Stimulated activated naive CD4-positive, alpha-beta T cell treated with Interleukin-2 at 50 U/mL for 16 hours (primary cell): ENCODE measurements at regions not wholly inside any gene's neighbourhood (a gene's known extent, or its start where the extent isn't known, plus 50 kb on each side); places are given as distances from the start of the nearest gene placed in this dataset.

ENCODE experiments used
- DNase-seq: peaks from one replicate; lab custom pipeline; 2025; lab: John Stamatoyannopoulos, UW

DNA sequence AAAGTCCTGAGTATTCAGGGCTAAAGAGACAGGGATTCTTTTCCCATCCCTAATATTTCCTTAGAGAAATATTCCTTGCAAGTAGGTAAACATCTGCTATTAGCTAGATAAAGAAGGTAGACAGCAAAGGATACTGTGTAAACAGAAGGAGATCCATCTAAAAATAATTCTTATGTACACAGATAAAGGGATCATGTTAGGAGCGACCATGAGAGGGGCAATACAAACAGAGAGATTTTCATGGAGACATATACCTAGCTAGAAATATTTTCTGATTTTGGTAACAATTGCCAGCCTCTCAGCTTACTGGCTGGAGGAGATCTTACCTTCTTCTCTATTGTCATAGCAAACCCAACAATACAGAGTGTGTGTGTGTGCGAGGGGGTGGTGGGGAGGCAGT is 184.6 kb upstream of the DMAC1 start:
- no peak for DNase-seq

DNA sequence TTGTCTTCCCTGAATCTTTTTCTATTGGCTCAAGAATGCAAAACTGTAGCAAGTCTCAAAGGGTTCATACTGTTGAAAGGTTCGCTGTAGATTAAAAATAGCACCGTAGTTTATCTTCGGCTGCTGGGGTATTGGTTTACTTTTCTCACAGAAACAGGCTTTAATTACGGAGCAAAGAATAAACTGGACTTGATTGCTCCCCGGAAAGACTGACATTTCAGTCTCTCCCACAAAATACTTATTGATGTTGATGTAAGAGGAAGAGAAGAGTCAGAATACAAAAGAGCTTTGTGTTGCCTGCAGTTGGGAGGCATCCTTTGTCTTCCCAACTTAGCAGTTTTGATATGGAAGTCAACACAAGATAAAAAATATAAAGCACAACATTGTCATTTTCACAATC is 183.9 kb upstream of the DMAC1 start:
- no peak for DNase-seq

DNA sequence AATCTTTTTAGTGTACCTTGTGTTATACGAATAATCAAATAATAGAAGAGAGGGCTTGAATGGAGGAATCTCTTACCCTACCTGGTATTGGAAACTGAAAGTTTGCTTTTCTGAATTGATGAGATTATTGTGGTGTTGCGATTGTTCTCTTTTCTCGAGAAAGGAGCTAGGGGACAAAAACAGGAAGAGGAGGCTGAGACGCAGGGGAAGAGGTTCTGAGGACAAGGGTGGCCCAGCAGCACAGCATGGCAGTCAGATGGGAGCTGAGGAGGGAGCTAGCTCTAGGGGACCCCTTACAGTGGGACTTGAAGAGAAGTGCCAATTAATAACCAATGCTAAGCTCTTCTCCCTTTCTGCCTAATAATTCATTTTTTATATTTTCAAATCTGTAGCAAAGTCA is 183.3 kb upstream of the DMAC1 start:
- DNase-seq, result no peak

DNA sequence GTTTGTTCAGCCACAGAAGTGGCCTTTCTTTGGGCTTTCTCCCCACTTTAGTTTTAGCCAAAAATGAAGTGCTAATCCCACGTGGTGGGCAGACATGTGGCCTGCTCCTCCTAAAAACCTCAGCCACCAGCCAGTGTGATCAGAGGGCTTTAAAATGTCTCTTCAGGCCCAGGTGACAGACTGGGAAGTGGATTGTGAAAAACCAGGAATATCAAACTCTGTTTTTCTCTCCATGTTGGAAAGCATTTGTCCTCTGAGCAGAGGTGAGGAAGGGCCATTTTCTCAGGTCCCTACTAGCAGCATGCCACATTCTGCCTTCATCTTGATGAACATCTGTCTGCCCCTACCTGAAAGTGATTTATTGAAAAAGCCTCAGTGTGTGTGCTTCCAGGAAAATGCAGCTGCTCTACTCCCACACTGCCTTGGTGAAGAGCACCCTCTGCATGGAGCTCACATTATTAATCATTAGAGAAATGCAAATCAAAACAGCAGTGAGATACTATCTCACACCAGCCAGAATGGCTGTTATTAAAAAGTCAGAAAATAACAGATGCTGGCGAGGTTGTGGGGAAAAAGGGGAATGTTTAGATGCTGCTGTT is 181.2 kb upstream of the DMAC1 start:
- no peak for DNase-seq

DNA sequence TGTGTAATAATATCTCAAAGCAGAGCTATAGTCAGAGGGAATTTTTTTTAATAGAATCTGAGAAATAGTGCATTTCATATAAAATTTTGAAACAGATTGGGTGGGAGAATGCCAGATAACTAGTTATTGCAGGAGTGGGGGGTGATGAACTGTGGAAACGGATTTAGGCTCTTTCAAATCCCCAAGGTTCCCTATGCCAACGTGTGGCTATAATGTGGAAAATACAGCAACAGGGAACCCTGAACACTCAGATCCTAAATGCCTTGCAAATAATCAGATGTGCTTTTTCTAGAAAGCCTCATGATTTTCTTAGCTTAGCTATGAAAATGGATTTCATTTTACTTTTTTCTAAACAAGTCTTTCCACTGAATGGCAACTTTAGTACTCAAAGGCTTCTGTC is 180.5 kb upstream of the DMAC1 start:
- DNase-seq, result no peak

DNA sequence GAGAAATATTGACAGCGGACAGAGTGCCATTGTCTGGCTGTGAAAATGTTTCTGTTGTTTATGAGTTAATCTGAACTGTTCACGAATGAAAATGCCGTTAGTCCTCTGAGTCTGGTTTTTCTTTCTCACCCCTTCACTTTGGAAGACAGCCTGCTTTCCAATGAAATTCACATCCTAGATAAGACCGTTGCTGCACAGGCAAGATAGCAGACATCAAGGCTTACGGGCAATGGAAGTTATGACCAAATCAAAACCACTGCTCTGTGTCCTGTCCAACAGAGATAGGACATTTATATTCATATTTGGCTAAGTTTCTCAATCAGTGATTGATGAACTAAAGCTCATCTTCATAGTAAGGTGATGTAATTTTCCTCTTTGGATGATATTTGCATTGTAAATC is 180.0 kb upstream of the DMAC1 start:
- DNase-seq, result no peak

DNA sequence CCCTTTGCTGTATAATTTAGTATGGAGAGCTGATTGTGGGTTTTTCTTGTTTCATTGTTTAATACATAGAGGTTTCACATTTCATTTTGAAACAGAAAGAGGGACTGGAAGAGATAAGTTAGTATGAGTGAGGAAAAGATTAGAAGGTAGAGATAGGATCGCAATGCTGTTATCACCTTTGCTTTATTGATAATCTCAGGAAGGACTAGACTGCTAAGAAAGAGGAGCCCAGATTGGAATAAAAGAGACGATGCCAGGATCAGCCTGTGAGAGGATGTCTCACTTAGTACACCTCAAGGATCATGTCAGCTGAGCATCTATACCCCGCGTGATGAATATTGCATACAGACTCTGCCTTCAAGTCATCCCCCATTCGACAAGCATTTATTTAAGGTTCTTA is 178.0 kb upstream of the DMAC1 start:
- no peak for DNase-seq

DNA sequence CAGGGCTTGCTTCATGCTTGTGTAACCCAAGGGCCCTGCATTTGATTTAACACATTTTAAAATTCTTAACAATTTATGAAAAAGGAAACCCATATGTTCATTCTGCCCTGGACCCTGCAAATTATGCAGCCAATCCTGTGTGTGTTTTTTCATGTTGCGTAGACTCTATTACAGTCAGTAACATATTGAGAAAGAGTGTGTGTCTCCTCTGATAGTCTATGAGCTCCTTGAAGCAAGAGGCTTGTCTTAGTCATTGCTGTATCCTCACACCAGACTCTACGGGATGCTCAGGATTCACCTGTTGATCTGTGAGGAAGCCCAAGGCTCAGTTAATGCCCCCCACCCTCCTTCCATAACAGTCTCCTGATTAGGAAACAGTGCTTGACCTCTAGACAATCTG is 177.3 kb upstream of the DMAC1 start:
- DNase-seq, result no peak

DNA sequence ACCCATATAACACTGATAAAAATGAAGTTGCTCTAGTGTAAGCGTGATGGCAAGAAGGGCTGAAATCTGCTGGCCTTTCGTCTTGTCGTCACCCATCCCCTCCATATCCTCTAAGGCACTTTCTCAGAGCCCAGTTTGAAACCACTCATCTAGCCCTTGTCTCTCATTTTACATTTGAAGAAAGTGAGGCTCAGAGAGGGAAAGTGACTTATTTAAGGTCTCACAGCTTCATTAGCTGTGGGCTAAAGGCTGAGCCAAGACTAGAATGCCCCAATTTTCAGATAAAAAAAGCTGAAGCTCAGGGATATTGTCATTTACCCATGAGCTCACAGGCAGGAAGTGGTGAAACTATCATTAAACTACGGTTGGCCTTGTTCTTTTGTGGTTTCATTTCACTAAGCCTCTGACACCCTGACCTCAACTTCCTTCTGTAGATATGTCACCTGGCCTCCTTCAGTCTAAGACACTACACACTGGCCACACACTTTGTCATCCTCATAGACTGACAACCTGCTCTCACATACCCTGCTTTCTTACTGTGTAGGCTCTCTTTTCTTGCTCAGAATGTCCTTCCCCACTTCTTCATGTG is 176.7 kb upstream of the DMAC1 start:
- DNase-seq, result peak; percentile 39

DNA sequence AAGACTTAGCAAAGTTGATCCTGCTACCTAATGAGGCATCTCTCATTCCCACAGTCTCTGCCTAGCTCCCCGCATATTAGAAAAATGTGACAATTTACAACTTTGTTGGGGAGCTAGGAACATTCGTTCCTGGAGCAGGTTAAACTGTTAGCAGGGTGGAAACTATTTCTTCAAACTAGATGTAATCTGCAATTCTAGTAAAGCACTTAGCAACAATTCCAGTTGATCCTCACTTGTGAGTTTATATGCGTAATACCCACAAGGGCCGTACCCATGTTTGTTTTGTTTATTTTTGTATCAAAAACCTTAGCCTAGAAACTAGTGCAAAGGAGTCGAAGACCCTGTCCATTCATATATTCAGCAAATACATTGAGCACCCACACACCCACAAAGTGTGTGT is 175.8 kb upstream of the DMAC1 start:
- DNase-seq, result no peak

DNA sequence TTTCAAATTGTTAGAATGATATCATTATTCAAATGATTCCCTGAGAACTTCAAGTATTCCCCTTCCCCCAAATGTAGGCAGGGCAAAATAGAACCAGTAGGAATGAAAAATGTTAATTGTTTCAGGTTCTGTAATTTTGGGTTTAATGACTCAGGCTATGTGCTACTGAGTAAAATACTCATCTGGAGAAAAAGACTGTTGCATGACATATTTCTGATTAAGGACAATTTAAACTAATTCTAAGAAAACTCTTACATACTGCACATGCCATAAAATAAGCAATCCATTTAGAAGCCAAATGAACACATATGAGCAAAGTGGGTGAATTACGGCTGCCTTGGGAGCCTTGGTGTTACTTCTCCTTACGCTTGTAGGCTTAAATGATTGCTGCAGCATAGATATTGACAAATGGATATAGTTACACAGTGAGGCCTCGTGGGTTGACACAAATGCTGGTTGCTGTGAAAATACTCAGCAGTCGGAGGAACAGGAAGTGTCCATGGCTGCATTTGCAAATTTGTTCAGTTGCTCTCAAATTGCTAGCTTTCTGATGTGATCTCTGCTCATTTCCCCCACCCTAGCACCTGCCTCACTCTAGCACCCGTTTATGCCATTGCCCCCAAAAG is 174.9 kb upstream of the DMAC1 start:
- no peak for DNase-seq

DNA sequence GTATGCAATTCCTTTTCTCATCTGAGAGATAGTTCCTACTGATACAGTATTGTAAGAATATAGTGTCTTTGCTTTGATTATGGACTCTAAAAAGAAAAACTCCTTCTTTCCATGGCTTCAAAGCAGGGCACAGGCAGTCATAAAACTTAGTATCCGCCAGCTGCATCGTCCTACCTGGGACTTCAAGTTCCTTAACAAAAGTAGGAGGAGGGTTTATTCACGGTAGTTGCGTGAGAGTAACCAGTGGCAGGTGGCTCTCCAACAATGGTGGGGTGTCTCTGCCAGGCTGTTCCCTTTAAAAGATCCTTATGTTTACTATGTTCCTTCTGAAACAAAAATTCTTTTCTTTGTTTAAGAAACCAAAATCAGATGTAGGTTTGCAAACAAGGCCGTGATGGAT is 173.5 kb upstream of the DMAC1 start:
- no peak for DNase-seq

DNA sequence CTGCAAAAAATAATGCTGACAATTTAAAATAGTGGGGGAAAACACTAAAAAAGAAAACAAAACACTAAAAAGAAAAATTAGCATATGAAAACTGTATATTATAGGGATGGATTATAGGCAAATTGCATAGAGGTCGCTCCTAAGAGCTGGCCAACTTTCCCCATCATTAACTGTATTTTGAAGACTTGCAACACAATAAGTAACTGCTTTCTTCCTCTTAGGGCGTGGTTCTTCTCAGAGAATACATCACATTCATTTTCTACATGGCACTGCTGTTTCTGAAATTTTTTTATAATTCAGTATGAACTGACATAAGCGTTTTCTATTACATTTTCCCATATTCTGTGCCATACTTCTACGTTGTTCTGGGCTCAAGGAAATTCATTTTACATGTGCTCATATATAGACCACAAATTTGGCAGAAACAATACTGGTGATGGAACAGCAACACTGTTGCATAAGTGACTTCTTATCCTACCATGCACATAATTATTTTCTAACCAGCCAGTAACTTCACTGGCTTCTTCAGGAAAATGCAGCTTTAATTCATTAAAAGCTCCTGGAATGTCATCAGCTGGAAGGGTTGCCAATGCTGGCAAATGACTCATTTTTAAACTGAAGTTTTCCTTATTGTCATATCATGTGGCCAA is 171.2 kb upstream of the DMAC1 start:
- no peak for DNase-seq

DNA sequence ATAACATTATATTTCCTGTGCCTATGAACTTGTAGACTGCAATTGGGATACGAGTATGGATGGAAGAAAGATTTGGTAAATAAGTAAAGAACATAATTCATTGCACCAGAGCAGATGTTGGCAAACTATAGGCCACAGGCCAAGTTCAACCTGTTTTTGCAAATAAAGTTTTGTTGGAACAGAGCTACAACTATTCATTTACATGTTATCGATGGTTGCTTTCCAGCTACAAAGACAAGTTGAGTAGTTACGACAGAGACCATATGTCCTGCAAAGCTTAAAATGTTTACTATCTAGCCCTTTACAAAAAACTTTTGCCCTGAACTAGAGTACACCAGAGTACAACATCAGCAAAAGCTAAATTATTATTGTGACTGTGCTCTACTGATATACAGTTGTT is 169.1 kb upstream of the DMAC1 start:
- DNase-seq, result no peak

DNA sequence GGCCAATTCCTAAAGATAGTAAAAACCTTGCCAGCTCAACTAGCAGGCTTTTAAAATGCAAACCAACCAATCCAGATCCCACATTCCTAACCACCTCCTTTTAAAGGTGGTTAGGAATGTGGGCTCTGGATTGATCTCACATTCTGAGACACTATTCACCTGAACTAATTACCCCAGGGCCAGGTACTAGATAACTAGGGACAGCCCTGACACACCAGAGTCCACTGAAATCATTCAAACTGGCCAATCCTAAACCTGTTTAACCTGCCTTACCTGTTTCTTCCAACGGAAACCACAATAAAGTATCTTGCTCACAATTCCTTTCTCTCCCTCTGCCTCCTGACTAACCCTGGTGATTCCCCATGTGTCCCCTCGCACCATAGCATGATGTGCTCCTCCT is 168.3 kb upstream of the DMAC1 start:
- no peak for DNase-seq

DNA sequence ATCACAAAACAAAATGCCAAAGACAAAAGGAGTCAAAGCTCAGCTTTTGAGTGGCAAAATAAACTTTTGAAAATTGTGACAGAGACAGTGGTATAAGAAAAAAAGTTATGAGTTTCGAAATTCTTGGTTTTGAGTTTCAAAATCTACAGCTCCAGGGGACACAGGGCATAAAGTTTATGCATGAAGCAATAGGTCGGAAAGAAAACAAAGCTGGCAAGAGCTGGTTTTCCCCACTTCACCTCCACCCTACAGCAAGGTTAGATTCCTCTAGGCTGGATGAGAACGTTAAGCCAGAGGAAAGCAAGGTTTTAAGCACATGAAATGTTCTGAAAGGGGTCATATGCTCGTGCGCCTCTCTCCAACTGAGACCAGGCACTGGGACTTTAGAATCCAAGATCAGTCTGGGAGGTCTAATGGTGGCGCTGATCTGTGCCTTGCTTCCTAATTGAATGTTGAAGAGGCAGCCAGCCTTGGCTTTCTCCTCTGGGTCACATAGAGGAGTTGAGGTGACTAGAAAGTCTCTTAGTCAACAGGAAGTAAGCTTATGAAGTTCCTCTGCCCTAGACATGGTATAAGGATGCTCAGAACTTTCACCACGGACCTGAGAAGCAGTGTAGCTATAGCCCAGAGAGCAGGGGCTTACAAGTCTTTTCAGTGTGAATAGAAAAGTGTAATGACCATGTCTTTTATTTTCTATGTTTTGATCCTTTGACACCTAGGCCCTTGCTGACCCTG is 167.7 kb upstream of the DMAC1 start:
- DNase-seq, result no peak

DNA sequence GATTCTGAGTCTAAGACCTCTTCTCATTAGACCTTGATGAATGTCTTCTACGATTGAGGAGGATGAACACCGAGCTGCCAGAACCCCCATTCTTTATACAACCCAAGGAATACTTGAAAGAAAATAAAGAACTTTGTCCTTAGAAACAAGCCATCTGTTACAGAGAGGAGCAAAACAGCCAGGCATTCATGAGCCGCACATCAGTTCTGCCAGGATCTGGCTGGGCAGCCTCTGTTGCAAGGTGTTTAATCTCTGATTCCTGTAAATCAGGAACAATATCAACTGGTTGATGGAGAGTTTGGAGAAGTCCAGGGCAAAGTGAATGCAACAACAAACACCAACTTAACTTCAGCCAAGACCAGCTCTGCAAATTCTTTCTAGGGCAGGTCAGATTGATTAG is 165.5 kb upstream of the DMAC1 start:
- no peak for DNase-seq

DNA sequence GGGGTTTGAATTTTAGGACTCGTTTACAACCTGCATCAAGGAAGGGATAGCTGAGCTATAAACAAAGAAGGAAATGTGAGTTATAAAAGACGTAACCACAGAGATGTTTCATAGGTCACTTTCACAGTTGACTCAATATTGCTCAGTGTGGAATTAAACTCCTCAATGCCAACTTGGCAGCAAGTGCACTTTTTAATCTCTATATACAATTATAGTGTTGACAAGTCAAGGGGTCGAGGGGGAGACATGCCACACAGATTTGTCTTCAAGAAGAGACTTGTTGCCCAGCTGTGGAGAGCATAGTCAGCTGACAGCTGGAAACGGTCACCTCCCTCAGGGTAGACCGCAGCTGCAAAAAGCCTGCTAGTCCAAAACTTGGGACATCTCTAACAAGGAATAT is 163.4 kb upstream of the DMAC1 start:
- no peak for DNase-seq

DNA sequence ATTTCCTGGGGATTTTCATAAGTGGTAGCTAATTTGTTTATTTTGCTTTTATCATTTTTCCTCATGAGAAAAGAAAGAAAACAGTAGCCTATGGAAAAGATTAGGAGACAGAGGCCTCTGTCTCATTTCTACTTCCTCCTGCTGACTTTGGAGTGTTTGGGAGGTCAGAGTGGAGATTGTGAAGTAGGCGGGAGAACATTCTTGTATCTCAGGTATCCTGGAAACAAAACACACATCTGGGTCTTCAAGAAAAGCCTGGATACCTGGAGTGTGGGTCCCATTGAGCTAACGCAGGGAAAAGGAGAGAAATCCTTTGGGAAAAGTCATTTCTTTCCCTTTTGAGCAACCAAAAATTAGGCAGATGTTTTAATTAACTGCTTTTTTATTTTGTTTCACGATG is 161.5 kb upstream of the DMAC1 start:
- no peak for DNase-seq

DNA sequence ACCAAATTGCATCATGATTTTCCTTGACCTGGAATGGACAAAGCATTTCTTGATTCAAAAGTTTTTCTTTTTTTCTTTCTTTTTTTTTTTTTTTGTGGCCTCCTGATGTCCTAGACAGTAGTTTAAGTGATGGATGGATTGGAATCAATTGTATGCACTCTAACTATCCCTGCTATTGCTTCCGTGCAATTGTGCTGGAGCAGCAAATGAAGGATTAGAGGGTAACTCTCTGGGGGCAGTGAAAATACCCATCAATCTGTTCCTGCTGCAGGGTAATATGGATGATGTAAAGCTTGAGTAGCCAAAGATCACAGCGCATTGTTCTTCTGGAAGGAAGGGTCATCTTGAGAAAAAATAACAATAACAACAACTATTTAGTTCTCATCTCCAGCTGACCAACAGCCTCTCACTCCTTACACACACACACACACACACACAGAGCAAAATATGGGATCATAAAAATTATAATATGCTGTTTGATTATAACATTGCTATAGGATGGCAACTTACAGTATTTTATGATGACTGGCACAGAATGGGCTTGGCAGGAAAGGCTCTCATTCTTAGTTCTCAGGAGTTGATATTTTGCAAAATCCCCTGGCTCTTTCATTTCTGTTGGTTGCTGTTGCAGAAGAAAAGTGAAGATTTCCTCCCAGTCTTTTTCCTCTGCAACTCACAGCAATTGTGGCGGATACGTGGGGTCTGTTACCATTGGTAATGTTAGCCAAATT is 160.9 kb upstream of the DMAC1 start:
- DNase-seq, result no peak

DNA sequence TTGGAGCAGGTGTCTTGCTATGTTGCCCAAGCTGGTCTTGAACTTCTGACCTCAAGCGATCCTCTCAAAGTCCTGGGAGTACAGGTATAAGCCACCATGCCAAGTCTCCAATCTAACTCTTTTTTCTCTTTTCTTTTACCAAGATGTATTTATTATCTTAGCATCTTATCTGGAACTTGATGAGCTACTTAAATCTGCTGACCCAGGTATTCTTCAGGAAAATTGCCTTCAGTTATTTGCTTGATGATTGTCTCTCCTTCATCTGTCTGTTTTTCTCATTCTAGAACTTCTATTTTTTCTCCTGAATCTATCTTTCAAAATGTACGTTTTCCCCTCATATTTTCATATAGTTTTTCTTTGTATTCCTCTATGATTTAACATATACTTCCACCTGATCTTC is 158.2 kb upstream of the DMAC1 start:
- DNase-seq, result no peak

DNA sequence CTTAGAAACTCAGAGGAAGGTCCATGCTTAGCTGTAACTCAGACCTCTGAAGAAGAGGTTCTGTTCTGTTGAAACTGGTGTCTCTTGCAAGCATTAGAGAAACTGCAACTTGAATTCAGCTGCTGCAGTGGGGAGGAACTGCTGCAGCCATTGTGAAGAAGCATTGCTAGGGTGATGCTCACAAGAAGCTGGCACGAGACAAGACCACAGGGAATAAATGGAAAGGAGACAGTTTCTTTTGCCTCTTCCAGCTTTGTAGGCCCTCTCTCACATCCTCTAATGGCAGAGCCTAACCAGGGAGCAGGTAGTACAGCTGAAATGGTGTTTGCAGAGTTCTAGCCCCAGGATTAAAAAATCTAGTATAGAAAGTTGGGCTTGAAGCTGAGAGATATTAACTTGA is 148.0 kb upstream of the DMAC1 start:
- no peak for DNase-seq
